HepG2 (cell line): ENCODE measurements at regions not wholly inside any gene's neighbourhood (a gene's known extent, or its start where the extent isn't known, plus 50 kb on each side); places are given as distances from the start of the nearest gene placed in this dataset.

Source experiments
- CAMTA2 ChIP-seq: sonication (generic); formaldehyde crosslinking; IDR thresholded peaks from 2 replicates; pipeline ENCODE4 v1.4.0; 2020; ENCODE audit warnings: mild to moderate bottlenecking, missing genetic modification reagents, borderline replicate concordance
- CTCF ChIP-seq: sonication (generic); formaldehyde crosslinking; IDR thresholded peaks from 2 replicates; pipeline ENCODE4 v1.5.0; 2020; ENCODE audit warnings: mild to moderate bottlenecking, missing genetic modification reagents, moderate library complexity
- EZH2 ChIP-seq: conservative IDR thresholded peaks from 2 replicates; pipeline ENCODE4 v1.6.1; 2012; ENCODE audit warnings: mild to moderate bottlenecking, low read depth, low read length, moderate library complexity
- HDAC2 ChIP-seq: sonication (generic); formaldehyde crosslinking; IDR thresholded peaks from 2 replicates; pipeline ENCODE4 v1.4.0; 2020; ENCODE audit warnings: missing genetic modification reagents
- MXD1 ChIP-seq: sonication (generic); formaldehyde crosslinking; IDR thresholded peaks from 2 replicates; pipeline ENCODE4 v1.4.0; 2020; ENCODE audit warnings: mild to moderate bottlenecking, missing genetic modification reagents
- PBX3 ChIP-seq: sonication (generic); formaldehyde crosslinking; IDR thresholded peaks from 2 replicates; pipeline ENCODE4 v1.8.1; 2023; ENCODE audit warnings: missing genetic modification reagents, inconsistent platforms, borderline replicate concordance
- PHF8 ChIP-seq: sonication (generic); formaldehyde crosslinking; IDR thresholded peaks from 2 replicates; pipeline ENCODE4 v1.5.0; 2020; ENCODE audit warnings: missing genetic modification reagents
- RNF219 ChIP-seq: sonication (generic); formaldehyde crosslinking; IDR thresholded peaks from 2 replicates; pipeline ENCODE4 v1.5.0; 2020; ENCODE audit warnings: mild to moderate bottlenecking, missing genetic modification reagents
- ZBTB49 ChIP-seq: sonication (generic); formaldehyde crosslinking; IDR thresholded peaks from 2 replicates; pipeline ENCODE4 v1.4.0; 2020; ENCODE audit warnings: missing genetic modification reagents, borderline replicate concordance
- ZNF441 ChIP-seq: sonication (generic); formaldehyde crosslinking; IDR thresholded peaks from 2 replicates; pipeline ENCODE4 v1.7.0; 2021; ENCODE audit warnings: missing genetic modification reagents, borderline replicate concordance
- ZNF674 ChIP-seq: sonication (generic); formaldehyde crosslinking; IDR thresholded peaks from 2 replicates; pipeline ENCODE4 v1.5.0; 2020; ENCODE audit warnings: low read depth, mild to moderate bottlenecking, missing genetic modification reagents
- ZNF788 ChIP-seq: sonication (generic); formaldehyde crosslinking; IDR thresholded peaks from 2 replicates; pipeline ENCODE4 v1.5.0; 2020; ENCODE audit warnings: mild to moderate bottlenecking, missing genetic modification reagents, borderline replicate concordance
- TF ChIP-seq, protein P1 (sequence below): sonication (generic); formaldehyde crosslinking; IDR thresholded peaks from 2 replicates; pipeline ENCODE4 v1.8.0; 2022; ENCODE audit warnings: mild to moderate bottlenecking, missing genetic modification reagents; ENCODE audit not compliant: insufficient replicate concordance
- TF ChIP-seq, protein P2 (sequence below): IDR thresholded peaks from 2 replicates; pipeline ENCODE4 v1.6.1; 2012; ENCODE audit warnings: inconsistent platforms

DNA sequence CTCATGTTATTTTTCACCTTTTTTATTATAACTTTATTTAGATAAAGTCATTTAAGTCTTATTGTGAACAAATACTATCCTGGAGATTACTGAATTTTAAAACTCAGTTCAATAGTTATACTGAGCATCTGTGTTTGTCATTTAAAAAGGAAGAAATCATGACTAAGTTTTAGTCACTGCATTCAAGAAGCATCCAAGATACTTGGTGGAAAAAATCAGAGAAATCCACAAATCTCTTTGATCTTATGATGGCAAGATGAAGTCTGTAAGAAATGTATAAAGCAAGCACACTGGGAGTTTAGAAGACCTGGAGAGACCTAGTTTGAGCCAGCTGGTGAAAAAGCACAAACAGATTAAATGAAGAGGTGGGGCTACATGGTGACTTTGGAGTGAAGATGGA is 529.8 kb upstream of the IGFBP3 start:
- TF ChIP-seq MXD1: no peak
- no peak for TF ChIP-seq CTCF (CRISPR knock-in tag)
- no peak for TF ChIP-seq PBX3 (CRISPR knock-in tag)
- TF ChIP-seq, protein P1, sequence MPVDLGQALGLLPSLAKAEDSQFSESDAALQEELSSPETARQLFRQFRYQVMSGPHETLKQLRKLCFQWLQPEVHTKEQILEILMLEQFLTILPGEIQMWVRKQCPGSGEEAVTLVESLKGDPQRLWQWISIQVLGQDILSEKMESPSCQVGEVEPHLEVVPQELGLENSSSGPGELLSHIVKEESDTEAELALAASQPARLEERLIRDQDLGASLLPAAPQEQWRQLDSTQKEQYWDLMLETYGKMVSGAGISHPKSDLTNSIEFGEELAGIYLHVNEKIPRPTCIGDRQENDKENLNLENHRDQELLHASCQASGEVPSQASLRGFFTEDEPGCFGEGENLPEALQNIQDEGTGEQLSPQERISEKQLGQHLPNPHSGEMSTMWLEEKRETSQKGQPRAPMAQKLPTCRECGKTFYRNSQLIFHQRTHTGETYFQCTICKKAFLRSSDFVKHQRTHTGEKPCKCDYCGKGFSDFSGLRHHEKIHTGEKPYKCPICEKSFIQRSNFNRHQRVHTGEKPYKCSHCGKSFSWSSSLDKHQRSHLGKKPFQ (CRISPR knock-in tag): no peak
- TF ChIP-seq CAMTA2 (CRISPR knock-in tag): no peak
- TF ChIP-seq ZNF441: no peak
- TF ChIP-seq ZNF674 (CRISPR knock-in tag): no peak
- TF ChIP-seq, protein P2, sequence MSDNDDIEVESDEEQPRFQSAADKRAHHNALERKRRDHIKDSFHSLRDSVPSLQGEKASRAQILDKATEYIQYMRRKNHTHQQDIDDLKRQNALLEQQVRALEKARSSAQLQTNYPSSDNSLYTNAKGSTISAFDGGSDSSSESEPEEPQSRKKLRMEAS: no peak
- no peak for TF ChIP-seq ZBTB49 (CRISPR knock-in tag)
- no peak for TF ChIP-seq RNF219 (CRISPR knock-in tag)
- TF ChIP-seq ZNF788: no peak
- no peak for TF ChIP-seq EZH2
- no peak for TF ChIP-seq HDAC2 (CRISPR knock-in tag)
- no peak for TF ChIP-seq PHF8 (CRISPR knock-in tag)
